Limb (tissue), 2 donors: ENCODE measurements at regions not wholly inside any gene's neighbourhood (a gene's known extent, or its start where the extent isn't known, plus 50 kb on each side); places are given as distances from the start of the nearest gene placed in this dataset.

ENCODE experiments used
- DNase-seq, 2 donors: peaks; one replicate each; pipeline ENCODE4 v3.0.0-alpha.2; 2016; ENCODE audit errors: extremely low spot score in 2 of 2

DNA sequence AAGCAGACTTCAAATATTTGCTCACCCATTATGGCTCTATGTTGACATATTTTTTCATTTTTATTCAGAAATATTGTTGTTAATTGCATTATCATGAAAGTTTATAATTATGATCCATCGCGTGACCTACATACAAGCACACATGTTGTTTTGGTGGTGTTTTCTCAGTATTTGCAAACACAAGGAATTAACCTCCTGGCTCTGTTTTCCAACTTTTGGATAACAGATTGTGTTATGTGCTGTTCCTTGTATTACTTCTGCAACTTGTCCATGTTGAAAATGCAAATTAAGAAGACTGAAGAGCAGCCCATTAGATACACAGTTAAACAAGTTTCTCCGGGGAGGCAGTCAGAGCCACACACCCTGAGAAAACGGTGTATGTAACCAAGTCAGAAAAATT, 201.2 kb downstream of the SEC23A start:
- no peak for DNase-seq

DNA sequence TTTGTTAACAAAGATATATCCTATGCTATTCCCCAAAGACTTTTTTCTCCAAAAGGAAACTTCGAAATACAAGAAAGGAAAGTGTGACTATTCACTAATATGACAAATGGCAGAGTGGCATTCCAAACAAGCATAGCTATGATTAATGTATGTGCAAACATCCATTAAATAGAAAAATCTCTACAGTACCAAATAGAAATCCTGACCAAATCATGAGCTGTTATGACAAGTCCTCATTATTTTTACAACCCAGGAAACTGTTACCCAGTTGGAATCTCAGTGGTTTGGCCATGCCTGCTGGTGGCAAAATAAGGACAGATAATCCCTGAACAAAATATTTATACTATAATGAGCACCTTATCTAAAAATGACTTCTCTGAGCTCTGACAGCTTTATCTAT, 202.1 kb downstream of the SEC23A start:
- DNase-seq, result no peak

DNA sequence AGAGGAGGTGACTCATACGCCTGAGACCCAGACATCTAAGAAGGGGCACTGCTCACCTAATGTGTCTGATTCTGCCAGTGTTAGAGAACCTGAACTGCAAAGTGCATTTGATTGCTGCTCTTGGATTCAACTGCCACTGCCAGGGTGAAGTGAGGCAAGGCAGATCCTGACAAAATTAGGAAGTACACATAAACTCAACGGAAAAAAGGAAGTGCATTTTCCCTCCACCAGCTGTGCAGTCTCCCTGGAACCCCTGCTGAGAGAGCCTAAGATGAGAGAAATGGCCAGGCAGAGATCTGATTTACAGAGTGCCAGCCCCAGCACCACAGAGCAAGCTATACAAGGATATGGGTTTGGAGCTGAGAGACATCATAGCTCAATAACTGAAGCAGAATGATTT, 215.3 kb downstream of the SEC23A start:
- no peak for DNase-seq

DNA sequence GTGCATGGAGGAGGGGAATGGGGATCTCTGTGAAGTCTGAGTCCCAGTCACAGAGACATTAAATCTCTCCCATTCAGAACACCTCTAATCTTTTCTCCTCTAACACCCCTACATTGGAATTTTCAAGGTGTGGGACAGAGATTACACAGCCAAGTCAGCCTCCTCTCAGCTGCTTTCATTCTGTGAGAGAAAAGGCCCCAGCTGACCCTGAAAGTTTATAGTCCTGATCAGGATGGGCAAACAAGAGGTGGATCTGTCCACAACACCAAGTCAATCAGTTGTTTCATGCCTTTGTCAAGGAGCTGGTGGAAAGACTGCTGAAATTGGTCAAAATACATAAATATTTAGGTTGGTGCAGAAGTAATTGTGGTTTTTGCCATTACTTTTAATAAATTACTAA, 218.9 kb downstream of the SEC23A start:
- no peak for DNase-seq

DNA sequence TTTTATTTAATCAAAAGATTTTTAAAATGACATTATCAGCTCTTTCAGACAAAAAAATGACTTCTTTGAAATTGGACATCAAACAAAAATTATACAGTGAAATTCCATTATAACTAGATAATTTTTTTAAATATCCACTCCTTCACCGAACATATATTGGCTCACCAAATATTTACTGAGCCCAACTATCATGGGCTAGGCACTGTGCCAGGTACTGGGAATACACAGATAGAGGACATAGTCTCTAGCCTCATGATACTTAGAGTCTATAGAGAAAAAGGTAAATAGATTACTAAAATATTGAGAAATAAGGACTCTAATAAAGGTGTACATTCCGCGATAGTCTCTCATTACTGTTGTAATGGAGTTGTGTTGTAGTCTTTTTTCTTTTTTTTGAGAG, 219.9 kb downstream of the SEC23A start:
- DNase-seq, result no peak

DNA sequence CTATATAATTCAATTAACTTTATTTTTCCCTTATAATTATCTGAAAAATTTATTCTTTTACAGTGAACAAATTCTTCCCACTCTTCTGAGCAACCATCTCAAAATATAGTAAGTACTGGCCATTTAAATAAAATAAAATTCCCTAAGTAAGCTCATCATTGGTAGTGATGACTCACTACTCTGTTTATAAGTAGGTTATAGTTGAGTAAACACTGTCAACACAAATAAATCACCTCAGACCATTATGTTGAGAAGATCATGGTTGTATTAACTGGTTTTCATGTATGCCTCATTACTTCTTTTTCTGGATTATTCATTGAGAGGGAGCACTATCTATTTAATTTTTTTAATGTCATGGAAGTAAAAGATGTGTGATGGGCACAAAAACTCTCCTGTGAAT, 220.5 kb downstream of the SEC23A start:
- no peak for DNase-seq

DNA sequence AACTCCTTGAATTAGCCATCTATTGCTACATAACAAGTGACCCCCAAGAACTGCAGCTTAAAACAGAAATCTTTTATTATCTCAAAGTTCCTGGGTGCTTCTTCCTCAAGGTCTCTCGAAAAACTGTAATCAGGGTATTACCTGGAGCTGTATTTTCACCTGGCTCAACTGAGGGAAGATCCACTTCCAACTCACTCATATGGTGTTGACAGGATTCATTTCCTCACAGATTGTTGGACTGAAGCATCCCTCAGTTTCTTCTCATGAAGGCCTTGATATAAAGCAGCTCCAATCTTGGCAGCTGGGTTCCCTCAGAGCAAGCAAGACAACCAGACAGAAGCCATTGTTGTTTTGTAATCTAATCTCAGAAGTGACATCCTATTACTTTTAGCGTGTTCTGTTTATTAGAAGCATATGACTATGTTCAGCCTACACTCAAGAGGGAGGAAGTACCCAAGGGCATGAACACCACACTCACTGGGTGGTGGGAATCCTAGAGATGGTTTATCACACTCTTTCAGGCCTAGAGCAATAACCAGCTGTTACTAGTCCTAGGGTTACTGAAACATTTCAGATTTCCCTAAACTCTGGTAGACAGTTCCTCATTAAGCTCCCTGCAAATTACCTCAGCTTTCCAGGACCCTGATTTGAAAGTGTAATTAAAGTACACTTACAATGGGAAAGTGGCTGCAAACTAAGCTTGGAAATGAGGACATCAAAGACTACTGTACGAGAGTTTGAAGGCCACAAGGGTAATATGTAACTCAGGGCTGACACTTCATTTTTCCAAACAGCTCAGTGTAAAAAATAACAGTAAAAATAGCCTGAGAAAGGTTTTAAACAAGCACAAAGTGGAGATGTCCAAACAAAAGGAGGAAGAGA, 222.2 kb downstream of the SEC23A start:
- no peak for DNase-seq

DNA sequence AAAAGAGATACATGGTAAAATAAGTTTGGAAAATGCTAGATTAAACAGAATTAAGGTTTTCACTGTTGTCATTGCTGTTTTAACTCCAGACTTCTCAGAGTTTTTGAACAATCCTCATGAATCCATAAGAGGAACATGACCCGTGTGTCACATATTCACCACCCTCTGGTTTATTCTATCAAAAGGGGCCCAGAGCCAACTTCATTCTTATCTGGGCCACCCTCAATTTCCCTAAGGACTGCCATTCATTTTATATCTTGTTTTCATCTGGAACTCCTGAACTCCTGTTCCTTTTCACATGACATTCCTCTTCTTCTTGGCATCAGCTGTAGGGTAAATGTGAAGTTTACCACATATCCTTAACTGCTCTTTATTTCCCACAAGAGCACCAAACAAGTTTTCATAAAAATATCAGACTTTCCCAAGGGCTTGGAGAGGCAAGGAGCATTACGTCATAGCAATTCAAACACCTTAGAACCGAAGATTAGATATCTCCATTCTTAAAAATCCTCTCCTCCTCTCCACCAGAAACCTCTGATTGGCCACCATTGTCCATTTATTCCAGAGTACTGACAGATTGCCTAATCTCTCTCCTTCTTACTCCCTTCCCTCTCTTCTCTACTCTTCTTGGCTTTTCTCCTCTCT, 225.2 kb downstream of the SEC23A start:
- no peak for DNase-seq

DNA sequence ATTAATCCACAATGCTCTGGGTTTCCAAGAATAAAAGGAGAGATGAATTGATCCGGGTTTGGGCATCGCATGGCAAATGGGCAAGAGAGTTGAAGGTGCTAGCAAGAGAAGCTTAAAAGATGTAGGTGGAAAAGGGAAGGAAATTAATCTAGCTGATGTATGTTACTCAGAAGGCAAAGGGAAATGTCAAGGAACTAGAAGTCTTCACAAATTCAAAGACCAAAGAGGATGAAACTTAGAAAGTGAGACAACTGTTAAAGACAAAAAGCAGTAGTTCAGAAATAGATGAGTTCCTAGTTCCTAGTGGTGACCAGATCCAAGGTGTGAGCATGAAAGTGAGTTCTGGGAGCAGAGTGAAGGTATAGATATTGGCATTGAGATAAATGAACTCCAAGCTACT, 228.3 kb downstream of the SEC23A start:
- no peak for DNase-seq

DNA sequence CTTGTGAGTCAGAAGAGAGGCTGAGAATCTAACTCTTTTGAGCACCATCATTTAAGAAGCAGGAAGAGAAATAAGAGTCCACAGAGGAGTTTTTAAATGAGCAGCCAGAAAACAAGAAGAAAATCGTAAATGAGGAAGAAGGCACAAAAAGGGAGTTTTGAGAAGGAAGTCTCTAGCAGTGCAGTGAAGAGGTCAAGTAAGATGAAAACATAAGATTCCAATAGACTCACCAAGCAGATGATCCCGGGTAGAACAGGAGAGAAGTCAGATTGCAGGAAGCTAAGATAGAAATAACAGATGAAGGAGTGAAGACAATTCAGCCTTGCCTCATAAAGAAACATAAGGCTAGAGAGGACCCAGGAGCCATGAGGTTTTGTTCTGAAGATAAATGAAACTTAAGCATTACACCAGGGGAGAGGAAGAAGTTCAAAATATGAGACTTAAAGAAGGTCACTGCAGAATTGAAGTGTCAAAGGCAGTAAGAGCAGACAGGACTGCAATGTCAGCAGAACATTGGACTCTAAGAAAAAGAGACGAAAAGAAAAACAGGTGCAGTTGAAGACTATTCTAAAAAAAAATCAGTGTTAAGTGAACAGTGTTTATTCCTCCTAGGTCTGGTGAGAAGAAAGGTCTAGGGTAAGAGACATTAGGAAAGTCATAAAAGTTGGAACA, 229.0 kb downstream of the SEC23A start:
- no peak for DNase-seq

DNA sequence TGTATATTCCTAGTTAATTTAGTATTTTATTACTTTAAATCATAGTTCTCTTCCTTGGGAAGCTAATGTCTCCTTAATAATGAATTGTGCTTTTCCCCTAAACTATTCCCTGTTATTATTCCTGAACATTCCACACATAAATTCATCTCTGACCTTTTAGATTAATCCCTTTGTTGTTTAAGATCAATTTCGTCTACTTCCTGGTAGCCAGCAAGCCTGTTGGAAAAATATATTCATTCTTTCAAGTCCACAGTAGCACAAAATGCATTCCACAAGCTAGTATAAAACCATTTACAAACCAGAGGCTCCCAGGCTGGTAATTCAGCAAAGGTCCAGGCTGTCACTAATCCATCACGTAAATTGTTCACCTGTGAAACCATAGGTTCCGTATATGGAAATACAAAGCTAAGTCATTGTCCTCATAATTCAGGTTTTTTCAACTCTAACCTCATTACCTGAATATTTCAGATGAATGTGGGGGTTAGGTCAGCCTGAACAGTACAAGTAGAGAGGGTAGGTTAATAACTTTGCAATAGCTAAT, 232.7 kb downstream of the SEC23A start:
- DNase-seq, result no peak

DNA sequence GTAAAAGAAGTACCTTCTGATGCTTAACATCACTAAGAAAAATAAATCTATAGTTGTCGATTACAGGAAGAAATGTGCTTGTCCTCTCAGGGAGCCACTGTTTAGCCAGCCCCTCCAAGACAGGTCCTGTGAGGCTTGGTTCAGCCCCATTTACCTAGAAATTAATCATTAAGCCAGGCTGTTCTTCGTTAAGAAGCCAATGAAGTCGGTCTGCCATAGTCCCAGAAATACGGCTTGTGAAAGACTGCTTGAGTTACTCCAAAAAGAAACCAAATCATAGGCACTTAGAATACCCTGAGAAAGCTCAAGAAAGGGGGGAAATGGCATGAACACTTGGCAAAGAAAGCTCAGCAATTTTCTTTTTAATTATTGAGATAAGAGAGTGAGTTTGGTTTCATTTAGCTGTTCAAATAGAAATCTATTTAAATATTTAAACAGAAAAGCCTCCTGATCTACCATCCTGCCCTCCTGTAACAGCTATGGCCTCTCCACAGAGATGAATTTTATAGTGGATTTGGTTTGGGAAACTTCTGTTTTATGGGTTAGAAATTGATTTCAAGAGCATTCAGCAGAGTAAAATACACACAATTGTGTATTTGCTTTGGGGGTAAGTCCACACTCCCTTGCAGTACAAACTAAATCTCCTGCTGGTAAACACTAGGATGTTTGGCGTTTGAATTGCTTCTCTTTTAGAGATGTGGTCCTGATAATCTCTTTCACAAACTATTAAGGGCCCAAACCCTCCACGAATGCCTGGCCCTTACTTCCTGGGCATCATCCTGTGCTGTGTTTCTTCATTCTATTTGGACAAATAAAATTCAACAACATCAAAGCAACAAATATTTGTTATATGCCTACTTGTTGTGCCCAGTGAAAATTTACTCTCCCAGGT, 234.4 kb downstream of the SEC23A start:
- DNase-seq, result no peak

DNA sequence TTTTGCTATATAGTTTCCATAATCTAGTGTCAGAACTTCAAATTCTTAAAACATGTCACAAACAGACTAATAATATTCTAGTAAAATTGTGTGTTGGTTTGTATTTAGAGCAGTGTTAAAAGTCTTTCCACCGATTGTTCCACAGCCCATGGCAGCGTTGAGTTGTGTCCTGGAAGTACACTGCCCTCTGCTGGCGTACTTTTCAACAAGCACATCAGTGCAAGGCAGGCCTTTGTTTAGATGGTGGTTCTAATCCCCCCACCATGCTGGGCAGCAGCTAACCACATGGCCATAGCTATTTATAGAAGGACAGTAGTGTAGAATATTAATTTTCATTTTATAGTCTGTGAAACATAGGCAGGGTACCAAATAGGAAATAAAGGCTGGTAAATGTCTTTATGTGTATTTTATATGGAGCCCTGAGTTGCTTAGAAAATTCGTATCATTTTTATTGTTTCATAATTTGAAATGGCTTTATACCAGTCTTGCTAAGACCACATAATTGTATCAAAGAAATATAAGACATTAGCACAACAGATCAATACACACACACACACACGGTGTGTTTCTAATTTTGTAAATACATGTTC, 235.4 kb downstream of the SEC23A start:
- peak; percentile 75 to 87 for DNase-seq

DNA sequence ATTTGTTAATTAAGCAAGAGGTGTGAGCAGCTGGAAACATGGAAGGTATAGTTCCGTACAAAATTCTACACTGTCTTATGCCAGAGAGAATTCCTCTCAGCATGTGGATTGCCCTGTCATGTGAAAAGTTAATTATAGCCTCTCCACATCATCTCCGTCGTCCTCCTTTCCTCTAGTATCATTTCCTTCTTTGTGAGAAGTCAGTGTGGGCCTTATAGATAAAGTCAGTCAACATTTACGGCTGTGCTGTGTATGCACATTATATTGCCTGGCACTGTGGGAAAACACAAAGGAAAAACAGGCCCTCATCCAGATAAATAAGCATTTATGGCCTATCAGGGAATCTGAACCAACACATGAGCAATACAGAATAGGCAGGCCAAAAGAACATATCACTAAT, 236.6 kb downstream of the SEC23A start:
- no peak for DNase-seq

DNA sequence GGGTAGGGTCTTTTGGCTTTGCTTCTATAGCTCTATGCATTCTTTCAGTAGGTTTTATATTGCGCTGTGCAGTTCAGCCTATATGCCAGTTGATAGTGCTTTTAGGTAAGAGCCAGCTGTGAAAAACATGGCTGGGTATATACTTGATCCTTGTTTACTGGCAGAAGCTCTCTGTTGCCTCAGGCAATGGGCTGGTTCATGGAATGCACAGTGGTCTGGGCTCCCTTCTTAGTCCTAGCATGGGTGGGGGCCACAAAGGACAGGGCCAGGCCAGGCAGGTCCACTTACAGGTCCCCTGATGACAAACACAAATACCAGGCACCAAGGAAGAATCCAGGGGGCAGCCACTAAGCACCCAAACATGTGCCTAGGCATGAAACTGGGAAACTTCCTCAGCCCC, 240.7 kb downstream of the SEC23A start:
- no peak for DNase-seq

DNA sequence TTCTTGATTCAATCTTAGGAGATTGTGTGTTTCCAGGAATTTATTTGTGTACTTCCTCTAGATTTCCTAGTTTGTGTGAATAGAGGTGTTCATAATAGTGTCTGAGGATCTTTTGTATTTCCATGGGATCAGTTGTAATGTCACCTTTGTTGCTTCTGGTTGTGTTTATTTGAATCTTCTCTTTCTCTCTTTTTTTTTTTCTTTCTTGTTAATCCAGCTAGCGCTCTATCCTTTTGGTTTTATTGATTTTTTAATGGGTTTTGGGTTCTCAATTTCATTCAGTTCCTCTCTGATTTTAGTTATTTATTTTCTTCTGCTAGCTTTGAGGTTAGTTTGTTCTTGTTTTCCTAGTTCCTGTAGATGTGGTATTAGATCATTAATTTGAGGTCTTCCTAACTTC, 242.5 kb downstream of the SEC23A start:
- DNase-seq, result no peak

DNA sequence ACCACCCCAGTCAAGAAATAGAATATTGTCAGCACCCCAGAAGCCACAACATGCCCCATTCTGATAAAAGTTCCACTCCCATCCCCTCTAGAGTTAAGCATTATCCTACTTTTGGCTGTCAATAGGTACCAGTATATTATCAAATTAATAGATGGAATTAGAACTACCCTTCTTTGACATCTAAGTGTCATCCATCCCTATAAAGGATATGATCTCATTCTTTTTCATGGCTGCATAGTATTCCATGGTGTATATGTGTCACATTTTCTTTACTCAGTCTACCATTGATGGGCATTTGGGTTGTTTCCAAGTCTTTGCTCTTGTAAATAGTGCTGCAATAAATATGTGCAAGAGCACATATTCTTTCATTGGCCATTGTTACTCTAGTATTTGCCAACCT, 246.2 kb downstream of the SEC23A start:
- no peak for DNase-seq

DNA sequence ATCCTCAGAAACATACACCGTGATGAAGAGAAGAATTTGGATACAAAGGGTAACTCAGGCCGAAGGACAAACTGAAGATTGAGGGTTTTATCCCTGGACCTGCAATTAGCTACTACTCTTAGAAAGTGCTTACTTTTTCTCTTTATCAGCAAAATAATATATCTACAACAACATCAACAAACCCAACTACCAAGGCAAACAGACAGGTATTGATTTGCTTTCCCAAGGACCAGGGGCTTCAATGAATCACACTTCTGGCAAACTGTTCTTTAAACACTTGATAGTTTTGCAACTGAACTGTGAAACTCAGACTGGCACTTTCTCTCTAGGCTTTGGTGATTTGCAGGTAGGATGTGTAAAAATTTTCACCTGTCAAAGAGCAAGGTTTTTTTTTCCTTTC, 247.5 kb downstream of the SEC23A start:
- DNase-seq, result no peak

DNA sequence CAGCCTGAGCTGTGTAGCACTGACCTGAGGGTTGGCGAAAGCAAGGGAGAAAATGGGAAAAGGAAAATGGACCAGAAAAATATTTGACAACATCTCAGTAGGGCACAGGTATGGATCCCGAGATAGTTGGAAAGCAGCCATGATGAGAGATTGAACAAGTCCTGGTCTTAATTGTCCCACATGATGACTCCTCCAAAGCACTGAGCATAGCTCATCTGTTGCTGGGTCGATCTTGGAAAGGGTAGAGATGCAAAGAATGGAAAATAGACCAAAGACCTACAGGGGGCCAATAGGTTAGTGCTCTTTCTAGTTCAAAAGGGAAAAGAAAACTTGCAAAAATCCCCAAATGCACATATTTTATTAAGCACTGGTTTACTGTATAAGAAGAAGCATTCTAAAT, 251.9 kb downstream of the SEC23A start:
- DNase-seq, result no peak

DNA sequence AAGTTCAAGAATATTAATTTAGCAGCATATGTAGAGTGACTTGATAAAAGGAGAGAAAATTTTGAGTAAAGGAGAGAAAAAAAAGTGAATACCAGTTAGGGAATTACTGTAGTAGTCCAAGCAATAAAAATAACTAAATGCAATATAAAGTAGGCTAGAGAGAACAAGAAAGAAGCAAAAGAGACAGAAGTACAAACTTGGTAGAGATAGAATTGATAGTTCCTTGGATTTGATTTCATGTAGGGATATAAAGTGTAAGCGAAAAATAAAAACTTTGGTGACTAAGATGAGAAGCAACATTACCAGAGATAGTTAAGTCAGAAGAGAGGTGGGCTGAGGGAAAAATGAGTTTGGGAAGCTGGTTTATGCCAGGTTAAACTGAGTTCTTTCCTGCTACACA, 252.4 kb downstream of the SEC23A start:
- DNase-seq, result no peak
